ENCODE measurements at regions not wholly inside any gene's neighbourhood (a gene's known extent, or its start where the extent isn't known, plus 50 kb on each side); places are given as distances from the start of the nearest gene placed in this dataset.

GRCh38 chr15:93899817-93900216 lies 331.5 kb upstream of the MCTP2 start:
- TF ChIP-seq POLR2AphosphoS5 (IDR thresholded peaks at IDR 0.05; ENCODE audit: borderline replicate concordance, low read depth, low read length) (no peak), EZH2 (IDR thresholded peaks at IDR 0.05) (no peak), FOXP2 (optimal IDR thresholded peaks at IDR 0.05; ENCODE audit: control extremely low read depth, extremely low read length, insufficient read depth) (no peak)

Measured in SK-N-MC (cell line).